Astrocyte of the cerebellum (primary cell): ENCODE measurements at regions not wholly inside any gene's neighbourhood (a gene's known extent, or its start where the extent isn't known, plus 50 kb on each side); places are given as distances from the start of the nearest gene placed in this dataset.
A peak's percentile ranks its signal among the peaks of the same experiment; 100 is the strongest.

ENCODE experiments used
- DNase-seq: peaks from one replicate; pipeline ENCODE4 v3.0.0-alpha.2; 2011; ENCODE audit warnings: low read depth
- H3K4me3 ChIP-seq: 2 replicates; pipeline ENCODE4 v1.5.1; 2011; ENCODE audit warnings: mild to moderate bottlenecking, low read depth, low read length, moderate library complexity
- CTCF ChIP-seq: IDR thresholded peaks from 2 replicates; pipeline ENCODE4 v1.5.1; 2012; ENCODE audit warnings: low read length, low read depth, moderate library complexity, mild to moderate bottlenecking; ENCODE audit errors: missing control alignments
- in situ Hi-C: cut with HindIII; loops from 2 replicates; pipeline ENCODE4 v1.10.0; 2017; ENCODE audit warnings: low sequenced_read_pairs

DNA sequence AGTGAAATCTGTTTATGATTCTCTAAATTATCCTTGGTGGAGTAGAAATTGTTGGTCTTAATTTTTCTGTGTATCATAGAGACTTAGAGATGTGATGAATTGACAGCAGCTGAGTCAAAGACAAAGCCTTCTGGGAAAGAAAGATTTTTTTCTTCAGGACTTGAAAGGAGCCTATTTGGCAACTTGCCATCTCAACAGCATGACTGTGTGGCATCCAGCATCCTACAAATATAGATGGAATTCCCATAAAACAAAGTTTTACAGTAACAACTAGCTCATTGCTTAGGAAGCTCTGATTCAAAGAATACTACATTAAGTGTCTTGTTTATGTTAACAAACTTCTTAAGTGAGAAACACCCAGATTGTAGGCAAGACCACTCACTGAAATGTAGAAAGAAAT, 79.2 kb upstream of the SETBP1 start:
- no peak for DNase-seq
- in situ Hi-C loops = no loop called here
- no peak overlapping the region for H3K4me3 ChIP-seq
- TF ChIP-seq CTCF = no peak

- TF ChIP-seq CTCF = no peak
- H3K4me3 ChIP-seq = no peak overlapping the region
- peak; percentile 84 for DNase-seq
- in situ Hi-C loops = no loop called here
Measured at GRCh38 chr18:44602380-44602779, 78.3 kb upstream of the SETBP1 start.

DNA sequence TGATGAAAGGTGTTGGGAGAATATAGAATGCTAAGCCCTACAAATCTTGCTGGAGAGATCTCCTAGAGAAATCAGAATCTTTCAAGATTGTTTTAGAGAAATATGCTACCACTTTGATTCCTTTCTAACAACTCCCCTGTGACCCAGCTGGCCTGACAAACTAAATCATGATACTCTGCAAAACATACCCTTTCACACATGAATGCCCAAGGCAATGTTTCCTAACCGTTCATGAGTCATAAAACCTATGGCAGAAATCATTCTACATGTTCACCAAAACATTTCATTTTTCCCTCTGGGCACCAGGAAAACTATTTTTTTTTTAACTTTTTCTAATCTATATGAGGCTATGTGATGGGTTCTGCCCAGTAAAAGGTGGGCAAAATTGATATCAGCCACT, 77.8 kb upstream of the SETBP1 start:
- DNase-seq = no peak
- no peak for TF ChIP-seq CTCF
- H3K4me3 ChIP-seq = no peak overlapping the region
- in situ Hi-C loops = no loop called here

DNA sequence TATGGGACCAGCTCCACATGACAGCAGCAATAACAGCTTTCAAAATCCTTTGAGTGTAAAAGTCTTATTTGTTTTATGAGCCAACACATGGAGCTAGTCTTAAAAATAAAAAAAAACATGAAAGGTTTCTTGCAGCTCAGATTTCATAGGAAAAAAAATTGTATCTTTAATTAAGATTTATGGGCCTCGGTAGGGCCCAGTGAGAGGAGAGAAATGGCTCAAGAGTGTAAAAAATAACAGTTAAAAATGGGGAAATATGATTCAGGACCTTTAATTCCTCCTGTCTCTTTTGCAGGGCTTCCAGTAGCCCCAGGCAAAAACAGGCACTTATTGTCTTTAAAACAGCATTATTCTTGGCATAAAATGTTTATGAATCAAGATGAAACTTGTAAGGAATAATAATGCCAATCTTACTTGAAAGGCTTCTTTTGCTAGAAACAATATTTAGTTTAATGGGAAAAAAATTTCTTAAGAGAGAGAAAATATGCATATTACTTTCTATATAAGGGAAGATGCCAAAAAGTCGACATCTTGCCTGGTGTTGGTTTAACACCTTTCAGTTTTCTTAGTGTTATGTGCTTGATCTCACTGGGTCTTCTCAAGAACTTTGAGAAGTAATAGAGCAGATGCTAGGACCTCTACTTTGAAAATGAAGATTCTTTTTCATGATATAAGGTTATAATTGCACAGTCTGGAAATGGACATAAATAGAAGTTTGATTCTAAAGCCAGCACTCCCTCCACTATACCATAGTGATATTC, 71.3 kb upstream of the SETBP1 start:
- in situ Hi-C loops = no loop called here
- DNase-seq = no peak
- no peak for TF ChIP-seq CTCF
- no peak overlapping the region for H3K4me3 ChIP-seq

DNA sequence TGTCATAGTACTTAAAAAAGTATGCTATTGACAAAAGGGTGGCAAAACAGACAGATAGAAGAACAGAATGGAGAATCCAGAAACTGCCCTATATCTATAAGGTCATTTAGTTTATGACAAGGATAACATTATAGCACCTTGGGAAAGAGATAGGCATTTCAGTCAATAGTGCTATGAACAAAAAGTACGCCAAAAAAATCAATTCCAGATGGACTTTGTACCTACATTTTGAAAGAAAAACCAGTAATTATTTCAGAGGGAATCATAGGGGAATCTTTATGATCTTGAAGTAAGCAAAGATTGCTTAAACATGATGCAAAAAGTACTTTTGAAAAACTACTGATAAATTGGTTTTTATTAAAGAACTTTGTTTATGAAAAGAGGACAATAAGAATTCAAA, 59.9 kb upstream of the SETBP1 start:
- in situ Hi-C loops = no loop called here
- no peak overlapping the region for H3K4me3 ChIP-seq
- TF ChIP-seq CTCF = no peak
- no peak for DNase-seq

- no peak overlapping the region for H3K4me3 ChIP-seq
- in situ Hi-C loops = no loop called here
- TF ChIP-seq CTCF = no peak
- DNase-seq = no peak
Measured at GRCh38 chr18:44624052-44624451, 56.6 kb upstream of the SETBP1 start.
